Muscle of leg (tissue), 3 donors: ENCODE measurements at regions not wholly inside any gene's neighbourhood (a gene's known extent, or its start where the extent isn't known, plus 50 kb on each side); places are given as distances from the start of the nearest gene placed in this dataset.

Source experiments
- DNase-seq: peaks from one replicate; pipeline ENCODE4 v3.0.0; 2013
- H3K27ac ChIP-seq: one replicate; pipeline ENCODE4 v1.5.1; 2013; ENCODE audit warnings: mild to moderate bottlenecking, low read length, control low read depth
- H3K27me3 ChIP-seq: one replicate; pipeline ENCODE4 v1.6.1; 2013; ENCODE audit warnings: low read length; ENCODE audit not compliant: control insufficient read depth, insufficient read depth
- H3K36me3 ChIP-seq: one replicate; pipeline ENCODE4 v1.6.1; 2013; ENCODE audit warnings: low read length; ENCODE audit not compliant: control insufficient read depth, insufficient read depth
- H3K4me1 ChIP-seq: one replicate; pipeline ENCODE4 v1.6.1; 2013; ENCODE audit warnings: low read length; ENCODE audit not compliant: control insufficient read depth, insufficient read depth
- H3K4me3 ChIP-seq: one replicate; pipeline ENCODE4 v1.5.1; 2013; ENCODE audit warnings: low read length, control low read depth
- H3K9me3 ChIP-seq: replicated peaks from 2 replicates; pipeline ENCODE4 v1.6.1; 2013; ENCODE audit warnings: low read depth, low read length; ENCODE audit not compliant: control insufficient read depth
- WGBS: methylation state at CpG from one replicate; pipeline ENCODE4 v1.1.5; 2013; ENCODE audit warnings: missing lambda C conversion rate; ENCODE audit not compliant: insufficient coverage; 5-methylcytosine and 5-hydroxymethylcytosine counted together

GRCh38 chr6:148195511-148195910 is 147.1 kb upstream of the SASH1 start:
- Histone ChIP-seq H3K27ac (no peak overlapping the region), H3K36me3 (no peaks in the 10 kb centered on the region), H3K4me1 (no peaks in the 10 kb centered on the region), H3K4me3 (no peak overlapping the region), H3K9me3 (no peaks in the 10 kb centered on the region), H3K27me3 (peaks cover 3% of the 10 kb centered on the region)
- WGBS, result 92% methylated on average over 4 of the region's 5 CpGs
- no peak for DNase-seq

DNA sequence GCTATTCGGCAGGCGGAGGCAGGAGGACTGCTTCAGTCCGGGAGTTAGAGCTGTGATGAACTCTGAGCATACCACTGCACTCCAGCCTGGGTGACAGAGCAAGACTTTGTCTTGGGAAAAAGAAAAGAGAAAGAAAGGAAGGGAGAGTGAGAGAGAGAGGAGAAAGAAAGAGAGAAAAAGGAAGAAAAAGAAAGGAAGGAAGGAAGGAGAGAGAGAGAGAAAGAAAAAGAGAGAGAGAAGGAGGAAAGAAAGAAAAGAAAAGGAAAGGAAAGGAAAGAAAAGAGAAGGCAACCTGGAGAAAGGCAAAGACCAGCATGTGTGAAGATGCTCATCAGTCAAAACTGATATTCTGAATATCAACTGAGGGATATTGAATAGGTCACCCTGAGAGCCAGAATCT is 143.1 kb upstream of the SASH1 start:
- H3K27me3 ChIP-seq, result peaks cover 3% of the 10 kb centered on the region
- no peak overlapping the region for H3K27ac ChIP-seq
- no peaks in the 10 kb centered on the region for H3K9me3 ChIP-seq
- H3K36me3 ChIP-seq, result no peaks in the 10 kb centered on the region
- H3K4me1 ChIP-seq, result no peaks in the 10 kb centered on the region
- 92% methylated on average over 3 of the region's 3 CpGs for WGBS
- DNase-seq, result no peak
- no peak overlapping the region for H3K4me3 ChIP-seq

- Histone ChIP-seq H3K9me3 (no peaks in the 10 kb centered on the region), H3K36me3 (no peaks in the 10 kb centered on the region), H3K4me3 (no peak overlapping the region), H3K27ac (no peak overlapping the region), H3K27me3 (peaks cover 3% of the 10 kb centered on the region), H3K4me1 (no peaks in the 10 kb centered on the region)
- WGBS, result 49% methylated on average over 7 of the region's 10 CpGs
- no peak for DNase-seq
Observed at GRCh38 chr6:148200293-148200692, 142.3 kb upstream of the SASH1 start.

GRCh38 chr6:148200781-148201180 is 141.9 kb upstream of the SASH1 start:
- no peaks in the 10 kb centered on the region for H3K27me3 ChIP-seq

DNA sequence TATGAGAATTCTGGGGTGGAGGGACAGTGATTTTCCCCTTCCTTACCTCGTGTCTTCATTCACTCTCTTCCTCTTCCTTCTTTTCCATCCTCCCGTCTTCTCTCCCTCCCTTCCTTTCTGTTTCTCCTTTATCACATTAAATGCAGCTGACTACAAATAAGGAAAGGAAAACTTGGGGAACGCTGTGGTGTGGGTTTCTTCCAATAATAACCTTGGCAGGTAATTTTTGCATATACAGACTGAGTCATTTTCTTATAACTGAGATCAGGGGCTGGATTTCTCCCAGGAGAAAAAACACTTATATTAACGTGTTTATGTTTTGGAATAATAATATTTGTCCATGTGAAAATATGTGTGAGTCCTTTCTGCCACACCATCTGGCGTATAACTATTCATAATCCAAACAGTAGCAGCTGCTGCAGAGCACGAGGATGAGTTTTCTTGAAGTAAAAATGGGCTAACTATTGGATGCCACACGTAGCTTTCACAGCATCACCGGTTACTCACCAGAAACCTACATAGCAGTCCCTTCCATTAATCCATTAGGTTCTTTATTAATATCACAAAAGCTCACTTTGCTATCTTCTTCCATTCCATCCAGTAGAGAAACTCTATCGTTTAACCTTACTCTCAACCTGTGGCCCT is 139.2 kb upstream of the SASH1 start:
- peaks cover 5% of the 10 kb centered on the region for H3K27me3 ChIP-seq
- peak; percentile 29 for DNase-seq
- no peaks in the 10 kb centered on the region for H3K4me1 ChIP-seq
- no peaks in the 10 kb centered on the region for H3K36me3 ChIP-seq
- no peak overlapping the region for H3K27ac ChIP-seq
- WGBS, result 50% methylated on average over 3 of the region's 9 CpGs
- no peak overlapping the region for H3K4me3 ChIP-seq
- H3K9me3 ChIP-seq, result no peaks in the 10 kb centered on the region

More at GRCh38 chr6:148200781-148201180, 141.9 kb upstream of the SASH1 start:
- Histone ChIP-seq H3K36me3 (no peaks in the 10 kb centered on the region), H3K9me3 (no peaks in the 10 kb centered on the region), H3K4me3 (no peak overlapping the region), H3K27ac (no peak overlapping the region), H3K4me1 (no peaks in the 10 kb centered on the region)
- no peak for DNase-seq
- WGBS, result no CpG with 5 or more reads among the region's 3 CpGs

DNA sequence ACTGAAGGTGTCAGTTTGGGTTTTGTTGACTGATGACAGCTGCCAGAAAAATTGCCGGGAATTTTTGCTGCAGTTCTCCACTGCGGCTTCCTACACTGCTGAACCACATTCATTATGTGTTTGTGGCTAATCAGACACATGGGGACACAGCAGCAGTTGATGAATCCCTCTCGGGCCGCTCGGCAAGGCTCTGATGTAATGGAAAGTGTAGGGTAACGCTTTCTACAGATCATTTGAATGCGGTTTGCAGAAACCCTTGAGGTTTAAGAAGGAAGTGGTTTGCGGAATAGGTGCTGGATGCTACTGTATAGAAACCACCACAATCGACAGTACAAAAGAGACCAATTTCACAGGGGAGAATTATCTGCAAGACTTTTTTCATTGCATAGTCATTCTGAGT is 138.7 kb upstream of the SASH1 start:
- peak; percentile 74 for DNase-seq
- Histone ChIP-seq H3K27me3 (peaks cover 5% of the 10 kb centered on the region), H3K9me3 (no peaks in the 10 kb centered on the region), H3K27ac (no peak overlapping the region), H3K36me3 (no peaks in the 10 kb centered on the region), H3K4me1 (no peaks in the 10 kb centered on the region), H3K4me3 (no peak overlapping the region)
- WGBS, result 5% methylated on average over 4 of the region's 9 CpGs

GRCh38 chr6:148208298-148208697 is 134.3 kb upstream of the SASH1 start:
- DNase-seq, result no peak
- Histone ChIP-seq H3K36me3 (no peaks in the 10 kb centered on the region), H3K27me3 (peaks cover 12% of the 10 kb centered on the region), H3K9me3 (no peaks in the 10 kb centered on the region), H3K27ac (no peak overlapping the region), H3K4me3 (no peak overlapping the region), H3K4me1 (no peaks in the 10 kb centered on the region)
- no CpG with 5 or more reads among the region's 3 CpGs for WGBS

DNA sequence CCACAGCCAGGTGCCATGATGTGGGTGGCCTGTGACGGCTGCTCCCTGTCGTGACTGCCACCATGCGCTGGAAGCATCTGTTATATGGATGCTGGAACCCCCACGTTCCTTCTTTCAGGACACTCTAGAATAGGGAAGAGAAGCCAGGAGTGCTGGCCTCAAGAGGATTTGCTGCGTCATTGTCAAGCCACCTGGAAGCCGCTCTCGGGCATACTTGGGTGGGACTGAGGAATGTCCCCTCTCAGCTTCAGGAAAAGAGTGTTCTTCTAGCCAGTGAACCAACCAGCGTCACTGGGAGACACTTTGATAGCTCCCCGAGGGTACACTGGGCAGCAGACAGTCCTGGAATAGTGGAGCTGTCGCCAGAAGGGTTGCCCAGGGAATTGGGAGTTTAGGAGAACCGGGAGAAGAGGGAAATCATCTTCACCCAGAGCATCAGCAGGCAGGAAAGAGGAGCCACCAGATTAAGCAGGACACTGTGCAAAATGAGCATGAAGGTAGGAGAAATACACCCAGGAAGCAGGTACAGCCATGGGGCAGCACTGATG is 130.8 kb upstream of the SASH1 start:
- peaks cover 10% of the 10 kb centered on the region for H3K27me3 ChIP-seq
- no peaks in the 10 kb centered on the region for H3K9me3 ChIP-seq
- no peak overlapping the region for H3K4me3 ChIP-seq
- DNase-seq, result no peak
- H3K27ac ChIP-seq, result no peak overlapping the region
- H3K4me1 ChIP-seq, result no peaks in the 10 kb centered on the region
- 84% methylated on average over 7 of the region's 11 CpGs for WGBS
- H3K36me3 ChIP-seq, result no peaks in the 10 kb centered on the region

DNA sequence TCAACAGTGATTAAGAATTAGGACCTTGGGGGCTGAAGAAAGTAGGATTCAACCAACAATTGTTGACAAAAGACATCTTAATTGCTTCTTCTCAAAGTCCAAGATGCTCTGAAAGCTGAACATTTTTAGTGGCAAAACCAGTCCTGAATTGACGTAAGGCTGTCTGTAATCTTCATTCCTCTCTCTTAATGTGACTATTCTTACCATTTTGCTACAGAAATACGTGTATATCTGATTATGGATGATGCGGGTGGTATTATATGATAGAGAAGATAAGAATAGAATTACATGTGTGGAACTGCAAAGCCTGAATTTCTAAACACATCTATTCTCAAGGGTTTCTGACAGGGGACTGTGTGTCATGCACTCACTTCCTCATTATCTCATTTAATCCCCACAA is 130.3 kb upstream of the SASH1 start:
- H3K27me3 ChIP-seq, result peaks cover 6% of the 10 kb centered on the region
- H3K4me1 ChIP-seq, result no peaks in the 10 kb centered on the region
- H3K9me3 ChIP-seq, result no peaks in the 10 kb centered on the region
- H3K27ac ChIP-seq, result no peak overlapping the region
- DNase-seq, result no peak
- 80% methylated on average over 1 of the region's 3 CpGs for WGBS
- no peaks in the 10 kb centered on the region for H3K36me3 ChIP-seq
- H3K4me3 ChIP-seq, result no peak overlapping the region

- no peaks in the 10 kb centered on the region for H3K9me3 ChIP-seq
- no peak for DNase-seq
- H3K27me3 ChIP-seq, result peaks cover 6% of the 10 kb centered on the region
- no peak overlapping the region for H3K27ac ChIP-seq
- WGBS, result no CpG with 5 or more reads among the region's 3 CpGs
- no peak overlapping the region for H3K4me3 ChIP-seq
- no peaks in the 10 kb centered on the region for H3K4me1 ChIP-seq
- H3K36me3 ChIP-seq, result no peaks in the 10 kb centered on the region
Observed at GRCh38 chr6:148213366-148213765, 129.3 kb upstream of the SASH1 start.

GRCh38 chr6:148214667-148215066 is 128.0 kb upstream of the SASH1 start:
- 59% methylated on average over 2 of the region's 5 CpGs for WGBS
- Histone ChIP-seq H3K9me3 (no peaks in the 10 kb centered on the region), H3K36me3 (no peaks in the 10 kb centered on the region), H3K4me3 (no peak overlapping the region), H3K27me3 (peaks cover 6% of the 10 kb centered on the region), H3K27ac (no peak overlapping the region), H3K4me1 (no peaks in the 10 kb centered on the region)
- no peak for DNase-seq
